ENCODE measurements at regions not wholly inside any gene's neighbourhood (a gene's known extent, or its start where the extent isn't known, plus 50 kb on each side); places are given as distances from the start of the nearest gene placed in this dataset.

- H3K4me3 ChIP-seq (ENCODE audit: control insufficient read depth, low read depth, low read length): no peak overlapping the region
- DNase-seq (ENCODE audit: low read depth): no peak
- TF ChIP-seq CTCF (IDR thresholded peaks at IDR 0.05; ENCODE audit: control insufficient read depth, insufficient read depth, low read depth, low read length, missing control alignments): no peak
Measured at GRCh38 chr13:53204598-53204997, 176.0 kb downstream of the OLFM4 start.

- H3K4me3 ChIP-seq (ENCODE audit: control insufficient read depth, low read depth, low read length): no peak overlapping the region
- DNase-seq (ENCODE audit: low read depth): no peak
- peak; percentile 13 for TF ChIP-seq CTCF (IDR thresholded peaks at IDR 0.05; ENCODE audit: control insufficient read depth, insufficient read depth, low read depth, low read length, missing control alignments)
Measured at GRCh38 chr13:53206455-53206854, 177.8 kb downstream of the OLFM4 start.

GRCh38 chr13:53207556-53207955 lies 178.9 kb downstream of the OLFM4 start:
- H3K4me3 ChIP-seq (ENCODE audit: control insufficient read depth, low read depth, low read length): no peak overlapping the region
- no peak for TF ChIP-seq CTCF (IDR thresholded peaks at IDR 0.05; ENCODE audit: control insufficient read depth, insufficient read depth, low read depth, low read length, missing control alignments)
- DNase-seq (ENCODE audit: low read depth): no peak

DNA sequence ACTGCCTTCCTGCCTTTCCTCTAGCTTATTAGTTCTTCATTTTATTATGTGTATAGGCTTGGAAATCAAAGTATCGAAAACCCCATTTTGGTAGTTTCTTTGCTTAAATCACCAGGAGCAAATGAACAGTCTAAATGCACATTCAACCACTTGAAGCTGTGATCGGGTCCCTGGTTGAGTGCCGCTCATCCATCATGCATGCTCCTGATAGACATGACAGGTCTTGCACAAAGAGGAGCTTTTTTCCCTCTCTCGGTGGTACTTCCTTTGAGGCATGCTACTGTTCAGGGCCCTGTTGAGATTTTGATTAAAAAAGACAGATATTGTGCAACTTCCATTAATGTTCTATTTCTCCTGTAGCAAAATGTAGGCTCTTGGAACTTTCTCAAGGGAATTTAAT lies 185.8 kb downstream of the OLFM4 start:
- DNase-seq (ENCODE audit: low read depth): no peak
- no peak overlapping the region for H3K4me3 ChIP-seq (ENCODE audit: control insufficient read depth, low read depth, low read length)
- no peak for TF ChIP-seq CTCF (IDR thresholded peaks at IDR 0.05; ENCODE audit: control insufficient read depth, insufficient read depth, low read depth, low read length, missing control alignments)

GRCh38 chr13:53215563-53215962 lies 186.9 kb downstream of the OLFM4 start:
- TF ChIP-seq CTCF (IDR thresholded peaks at IDR 0.05; ENCODE audit: control insufficient read depth, insufficient read depth, low read depth, low read length, missing control alignments): no peak
- no peak for DNase-seq (ENCODE audit: low read depth)
- H3K4me3 ChIP-seq (ENCODE audit: control insufficient read depth, low read depth, low read length): no peak overlapping the region

DNA sequence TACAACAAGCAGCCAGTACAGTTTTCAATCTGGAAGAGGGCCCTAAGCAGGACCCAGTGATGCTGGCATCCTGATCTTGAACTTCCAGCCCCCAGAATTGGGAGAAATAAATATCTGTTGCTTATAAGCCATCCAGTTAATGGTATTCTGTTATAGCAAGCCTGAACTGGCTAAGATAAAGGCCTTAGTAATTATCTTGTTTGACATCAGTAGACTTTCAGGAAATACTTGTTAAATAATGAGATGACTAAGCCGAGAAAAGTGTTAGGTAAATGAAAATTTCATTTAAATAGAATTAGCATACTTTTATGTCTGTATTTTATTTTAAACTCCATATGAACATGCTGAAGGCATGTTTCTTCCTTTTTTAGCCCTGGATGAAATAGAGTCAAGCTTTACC lies 188.2 kb downstream of the OLFM4 start:
- no peak for DNase-seq (ENCODE audit: low read depth)
- no peak for TF ChIP-seq CTCF (IDR thresholded peaks at IDR 0.05; ENCODE audit: control insufficient read depth, insufficient read depth, low read depth, low read length, missing control alignments)
- no peak overlapping the region for H3K4me3 ChIP-seq (ENCODE audit: control insufficient read depth, low read depth, low read length)

DNA sequence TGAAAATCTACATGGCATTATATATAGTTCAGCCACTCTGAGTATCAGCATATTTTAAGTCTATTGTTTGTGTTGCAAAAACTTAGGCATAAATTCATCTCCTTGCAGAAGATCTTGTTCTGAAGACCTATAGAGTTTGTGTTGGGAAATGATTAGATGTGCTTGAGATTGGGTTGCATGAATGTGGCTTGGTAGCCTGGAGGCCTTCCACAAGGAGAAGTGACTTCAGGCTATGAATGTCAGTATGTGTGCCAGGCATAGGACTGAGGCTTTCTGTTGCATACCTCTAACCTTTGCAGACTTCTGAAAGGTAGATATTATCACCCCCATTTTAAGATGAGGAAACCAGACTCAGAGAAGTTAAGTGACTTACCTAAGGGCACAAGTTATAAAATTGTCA lies 188.6 kb downstream of the OLFM4 start:
- no peak for DNase-seq (ENCODE audit: low read depth)
- no peak for TF ChIP-seq CTCF (IDR thresholded peaks at IDR 0.05; ENCODE audit: control insufficient read depth, insufficient read depth, low read depth, low read length, missing control alignments)
- no peak overlapping the region for H3K4me3 ChIP-seq (ENCODE audit: control insufficient read depth, low read depth, low read length)

All from AG09309 (cell line).